Posterior vena cava (tissue), 2 donors: ENCODE measurements at regions not wholly inside any gene's neighbourhood (a gene's known extent, or its start where the extent isn't known, plus 50 kb on each side); places are given as distances from the start of the nearest gene placed in this dataset.

Experiments used
- DNase-seq: peaks from one replicate; pipeline ENCODE4 v3.0.0-alpha.2; 2020; ENCODE audit warnings: low spot score
- intact Hi-C, 2 donors: fragments of 100-400 bp; cut with DNase I; formaldehyde crosslinking; loops; one replicate each; pipeline versions ENCODE4 v1.14.1 to v1.14.2; 2022 to 2023
- donor health status: DM: yes; HTN: yes; CAD: no.
- donor health status: DM: yes; HTN: yes; CAD: no.

- no peak for DNase-seq
- intact Hi-C loops, result no loop called here
Measured at GRCh38 chr2:41707790-41708451, 339.9 kb upstream of the PKDCC start.

- intact Hi-C loops, result no loop called here
- no peak for DNase-seq
Measured at GRCh38 chr2:41709702-41710599, 337.9 kb upstream of the PKDCC start.

- DNase-seq, result no peak
- intact Hi-C loops, result no loop called here
Measured at GRCh38 chr2:41710944-41711343, 336.9 kb upstream of the PKDCC start.

- intact Hi-C loops, result no loop called here
- no peak for DNase-seq
Measured at GRCh38 chr2:41711736-41712135, 336.1 kb upstream of the PKDCC start.

GRCh38 chr2:41716497-41716896, 331.3 kb upstream of the PKDCC start:
- DNase-seq, result no peak
- intact Hi-C loops, result no loop called here

- intact Hi-C loops, result no loop called here
- DNase-seq, result no peak
Measured at GRCh38 chr2:41717839-41718238, 330.0 kb upstream of the PKDCC start.

GRCh38 chr2:41718705-41719104, 329.1 kb upstream of the PKDCC start:
- intact Hi-C loops, result no loop called here
- no peak for DNase-seq

- DNase-seq, result no peak
- intact Hi-C loops, result no loop called here
Measured at GRCh38 chr2:41719756-41720155, 328.1 kb upstream of the PKDCC start.

- DNase-seq, result no peak
- intact Hi-C loops, result no loop called here
Measured at GRCh38 chr2:41720331-41721251, 327.2 kb upstream of the PKDCC start.

- DNase-seq, result peak; percentile 80
- intact Hi-C loops, result no loop called here
Measured at GRCh38 chr2:41722668-41723369, 325.0 kb upstream of the PKDCC start.

GRCh38 chr2:41723526-41723925, 324.3 kb upstream of the PKDCC start:
- no peak for DNase-seq
- intact Hi-C loops, result no loop called here

- no peak for DNase-seq
- intact Hi-C loops, result no loop called here
Measured at GRCh38 chr2:41724465-41724864, 323.4 kb upstream of the PKDCC start.

- DNase-seq, result no peak
- intact Hi-C loops, result no loop called here
Measured at GRCh38 chr2:41725901-41726300, 321.9 kb upstream of the PKDCC start.

GRCh38 chr2:41726364-41726763, 321.5 kb upstream of the PKDCC start:
- intact Hi-C loops, result no loop called here
- no peak for DNase-seq

GRCh38 chr2:41727152-41727551, 320.7 kb upstream of the PKDCC start:
- intact Hi-C loops, result no loop called here
- no peak for DNase-seq

GRCh38 chr2:41727711-41728110, 320.1 kb upstream of the PKDCC start:
- intact Hi-C loops, result no loop called here
- no peak for DNase-seq

- no peak for DNase-seq
- intact Hi-C loops, result no loop called here
Measured at GRCh38 chr2:41728788-41729338, 319.0 kb upstream of the PKDCC start.

- intact Hi-C loops, result no loop called here
- DNase-seq, result no peak
Measured at GRCh38 chr2:41729800-41730364, 317.9 kb upstream of the PKDCC start.

- no peak for DNase-seq
Measured at GRCh38 chr2:41735006-41735405, 312.8 kb upstream of the PKDCC start.

More at GRCh38 chr2:41735006-41735405, 312.8 kb upstream of the PKDCC start:
- intact Hi-C loops, result no loop called here
